HG02884 (cell line): ENCODE measurements at regions not wholly inside any gene's neighbourhood (a gene's known extent, or its start where the extent isn't known, plus 50 kb on each side); places are given as distances from the start of the nearest gene placed in this dataset.
"Not testable (repeated sequence)": the region's sequence is repeated elsewhere in the genome, so short reads cannot be mapped to it uniquely, and the experiment has no call there.

ENCODE experiments used
- ATAC-seq: cut with Tn5 transposase; IDR thresholded peaks from one replicate; pipeline ENCODE4 v1.9.1; 2021; ENCODE audit warnings: mild to moderate bottlenecking, moderate library complexity; ENCODE audit not compliant: unreplicated experiment

GRCh38 chr2:186349508-186349907 lies 136.6 kb upstream of the ZC3H15 start:
- peak; percentile 70 for ATAC-seq

GRCh38 chr2:186354160-186354559 lies 131.9 kb upstream of the ZC3H15 start:
- not testable (repeated sequence) for ATAC-seq

GRCh38 chr2:186365406-186365805 lies 120.7 kb upstream of the ZC3H15 start:
- ATAC-seq, result no peak

GRCh38 chr2:186379052-186379451 lies 107.0 kb upstream of the ZC3H15 start:
- ATAC-seq, result no peak

GRCh38 chr2:186380805-186381204 lies 105.3 kb upstream of the ZC3H15 start:
- no peak for ATAC-seq

GRCh38 chr2:186381573-186381972 lies 104.5 kb upstream of the ZC3H15 start:
- ATAC-seq, result no peak

- ATAC-seq, result no peak
Measured at GRCh38 chr2:186382932-186383331, 103.1 kb upstream of the ZC3H15 start.

- no peak for ATAC-seq
Measured at GRCh38 chr2:186384226-186384625, 101.8 kb upstream of the ZC3H15 start.

- ATAC-seq, result not testable (repeated sequence)
Measured at GRCh38 chr2:186385638-186386201, 100.3 kb upstream of the ZC3H15 start.

- ATAC-seq, result peak; percentile 91
Measured at GRCh38 chr2:186399082-186399644, 86.9 kb upstream of the ZC3H15 start.

GRCh38 chr2:186405842-186406241 lies 80.2 kb upstream of the ZC3H15 start:
- ATAC-seq, result no peak

GRCh38 chr2:186407611-186408010 lies 78.4 kb upstream of the ZC3H15 start:
- ATAC-seq, result no peak

- no peak for ATAC-seq
Measured at GRCh38 chr2:186410802-186411201, 75.3 kb upstream of the ZC3H15 start.

- ATAC-seq, result no peak
Measured at GRCh38 chr2:186422226-186422625, 63.8 kb upstream of the ZC3H15 start.

- no peak for ATAC-seq
Measured at GRCh38 chr2:186423481-186423880, 62.6 kb upstream of the ZC3H15 start.

GRCh38 chr2:186424265-186424664 lies 61.8 kb upstream of the ZC3H15 start:
- ATAC-seq, result no peak

GRCh38 chr2:186425576-186425975 lies 60.5 kb upstream of the ZC3H15 start:
- no peak for ATAC-seq

- ATAC-seq, result peak; percentile 92
Measured at GRCh38 chr2:186426153-186427016, 59.7 kb upstream of the ZC3H15 start.

GRCh38 chr2:186427017-186427350 lies 59.1 kb upstream of the ZC3H15 start:
- peak; percentile 29 for ATAC-seq

- ATAC-seq, result no peak
Measured at GRCh38 chr2:186427970-186428369, 58.1 kb upstream of the ZC3H15 start.

- ATAC-seq, result no peak
Measured at GRCh38 chr2:186429104-186429503, 57.0 kb upstream of the ZC3H15 start.

GRCh38 chr2:186431306-186431705 lies 54.8 kb upstream of the ZC3H15 start:
- no peak for ATAC-seq
